ENCODE measurements at regions not wholly inside any gene's neighbourhood (a gene's known extent, or its start where the extent isn't known, plus 50 kb on each side); places are given as distances from the start of the nearest gene placed in this dataset.

- TF ChIP-seq HDAC6 (IDR thresholded peaks at IDR 0.05; ENCODE audit: unreplicated experiment) = no peak
- TF ChIP-seq BMI1 (IDR thresholded peaks at IDR 0.05; ENCODE audit: borderline replicate concordance) = no peak
- no peak for TF ChIP-seq KAT2A (conservative IDR thresholded peaks at IDR 0.05; ENCODE audit: control insufficient read depth, low read depth, low read length)
- TF ChIP-seq POLR2AphosphoS5 (IDR thresholded peaks at IDR 0.05; ENCODE audit: low read length) = no peak
- no peak for TF ChIP-seq ELK1 (IDR thresholded peaks at IDR 0.05; ENCODE audit: low read depth, low read length)
- no peak for TF ChIP-seq RBBP5 (conservative IDR thresholded peaks at IDR 0.05)
- TF ChIP-seq MYB (IDR thresholded peaks at IDR 0.05; ENCODE audit: borderline replicate concordance, low read depth, low read length) = no peak
- TF ChIP-seq TARDBP (IDR thresholded peaks at IDR 0.05; ENCODE audit: borderline replicate concordance) = no peak
- no peak for TF ChIP-seq IKZF1 (conservative IDR thresholded peaks at IDR 0.05)
Measured at GRCh38 chrX:100484971-100485370, 74.9 kb upstream of the PCDH19 start (continued).

GRCh38 chrX:100479329-100479728 lies 69.3 kb upstream of the PCDH19 start:
- 0% methylated on average over 1 of the region's 1 CpG for WGBS (ENCODE audit: insufficient coverage, insufficient replicate concordance, low lambda C conversion rate, missing lambda C conversion rate)
- ChIA-PET RAD21 (ENCODE audit: unreplicated experiment) (no interaction called here), CTCF (no interaction called here)
- no peak for TF ChIP-seq MTA2 (IDR thresholded peaks at IDR 0.05; ENCODE audit: low read depth)
- no peak for TF ChIP-seq FOXK2 (IDR thresholded peaks at IDR 0.05)
- no peak for TF ChIP-seq ZBTB40 (IDR thresholded peaks at IDR 0.05; ENCODE audit: borderline replicate concordance)
- TF ChIP-seq SMAD5 (IDR thresholded peaks at IDR 0.05; ENCODE audit: low read depth) = no peak
- no peak for TF ChIP-seq GABPA (IDR thresholded peaks at IDR 0.05; ENCODE audit: low read depth)
- TF ChIP-seq ZBTB4 (CRISPR knock-in tag; IDR thresholded peaks at IDR 0.05) = no peak
- TF ChIP-seq SUZ12 (IDR thresholded peaks at IDR 0.05; ENCODE audit: unreplicated experiment) = no peak
- TF ChIP-seq NBN (IDR thresholded peaks at IDR 0.05) = no peak

More at GRCh38 chrX:100479329-100479728, 69.3 kb upstream of the PCDH19 start:
- H3K9ac ChIP-seq (ENCODE audit: control insufficient read depth, insufficient read depth, low read length) = no peak overlapping the region
- H3K4me2 ChIP-seq (ENCODE audit: control insufficient read depth, insufficient read depth) = no peak overlapping the region
- ATAC-seq = no peak
- ChIA-PET POLR2A (no interaction called here), SMC1A (ENCODE audit: uncharacterized antibody, unreplicated experiment) (no interaction called here)
- no peak for DNase-seq (ENCODE audit: low read depth, low spot score)
- BruUV-seq (replicated peaks) = no TSS peak
- no peaks in the 10 kb centered on the region for H3K27me3 ChIP-seq (replicated peaks in 1 of 2; ENCODE audit: control insufficient read depth in 2 of 2, insufficient read depth in 2 of 2, low read length in 1 of 2)
- no peaks in the 10 kb centered on the region for H4K20me1 ChIP-seq (ENCODE audit: control insufficient read depth, insufficient read depth)
- no peak overlapping the region for H3K27ac ChIP-seq (ENCODE audit: control insufficient read depth, insufficient read depth)
- FAIRE-seq = no peak
- H3K36me3 ChIP-seq (ENCODE audit: control insufficient read depth in 2 of 2, insufficient read depth in 2 of 2, low read length in 1 of 2) = no peaks in the 10 kb centered on the region
- H3K4me1 ChIP-seq (ENCODE audit: control insufficient read depth, insufficient read depth, low read length) = no peaks in the 10 kb centered on the region
- H3K4me3 ChIP-seq = no peak overlapping the region
- in situ Hi-C loops (cut with MboI) = no loop called here
- H3K9me3 ChIP-seq (replicated peaks; ENCODE audit: control insufficient read depth, insufficient read depth, low read length) = no peaks in the 10 kb centered on the region
- no peak overlapping the region for H2AFZ ChIP-seq (ENCODE audit: control insufficient read depth, low read depth, low read length)
- H3K79me2 ChIP-seq (ENCODE audit: control insufficient read depth, insufficient read depth, low read length) = no peaks in the 10 kb centered on the region
- intact Hi-C loops (cut with micrococcal nuclease; ENCODE audit: unreplicated experiment) = no loop called here

Data from GM12878 (cell line).